ENCODE measurements at regions not wholly inside any gene's neighbourhood (a gene's known extent, or its start where the extent isn't known, plus 50 kb on each side); places are given as distances from the start of the nearest gene placed in this dataset.

DNA sequence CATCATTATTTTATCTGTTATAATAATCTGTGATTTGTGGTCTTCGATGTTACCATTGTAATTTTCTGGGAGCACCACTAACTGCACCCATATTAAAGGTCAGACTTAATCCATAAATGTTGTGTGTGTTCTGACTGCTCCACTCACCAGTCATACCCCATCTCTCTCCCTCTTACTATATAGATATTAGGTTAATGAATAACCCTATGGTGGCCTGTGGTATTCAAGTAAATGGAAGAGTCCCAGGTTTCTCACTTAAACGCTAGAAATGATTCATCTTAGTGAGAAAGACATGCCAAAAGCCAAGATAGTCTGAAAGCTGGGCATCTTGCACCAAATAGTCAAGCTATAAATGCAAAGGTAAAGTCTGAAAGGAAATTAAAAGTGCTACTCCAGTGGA lies 1358.5 kb downstream of the ROBO2 start:
- TF ChIP-seq CTCF (IDR thresholded peaks at IDR 0.05), result no peak
- TF ChIP-seq EP300 (IDR thresholded peaks at IDR 0.05), result no peak
- no peak for TF ChIP-seq POLR2A (IDR thresholded peaks at IDR 0.05)
